A549 (cell line): ENCODE measurements at regions not wholly inside any gene's neighbourhood (a gene's known extent, or its start where the extent isn't known, plus 50 kb on each side); places are given as distances from the start of the nearest gene placed in this dataset.

ENCODE experiments used
- CEBPB ChIP-seq, 2 experiments: fragments of >200 bp in 1 of 2; sonication (Bioruptor Twin) in 1 of 2; formaldehyde crosslinking in 1 of 2; IDR thresholded peaks; 2 replicates each; pipeline ENCODE4 v1.6.1; 2012 to 2016
- CTCF ChIP-seq: fragments of >200 bp; sonication (Bioruptor Twin); formaldehyde crosslinking; IDR thresholded peaks from 3 replicates; pipeline ENCODE4 v1.5.1; 2016
- EP300 ChIP-seq, 2 experiments: fragments of >200 bp; sonication (Bioruptor Twin); formaldehyde crosslinking; IDR thresholded peaks; 2 replicates in 1 of 2; 3 replicates in 1 of 2; pipeline ENCODE4 v1.6.1; 2016 to 2017
- JUN ChIP-seq, 2 experiments: fragments of >200 bp; sonication (Bioruptor Twin); formaldehyde crosslinking; IDR thresholded peaks; 2 replicates in 1 of 2; 3 replicates in 1 of 2; pipeline ENCODE4 v1.6.1; 2016 to 2017
- MAFK ChIP-seq: fragments of 450-650 bp; IDR thresholded peaks from 2 replicates; pipeline ENCODE4 v1.6.1; 2014; ENCODE audit not compliant: partially characterized antibody
- MAX ChIP-seq: IDR thresholded peaks from 2 replicates; pipeline ENCODE4 v1.6.1; 2012
- POLR2A ChIP-seq: IDR thresholded peaks from 2 replicates; pipeline ENCODE4 v1.6.1; 2012; ENCODE audit warnings: mild to moderate bottlenecking, low read length
- RAD21 ChIP-seq, 2 experiments: fragments of >200 bp in 1 of 2; sonication (Bioruptor Twin) in 1 of 2; formaldehyde crosslinking in 1 of 2; IDR thresholded peaks in 1 of 2; conservative IDR thresholded peaks in 1 of 2; 2 replicates in 1 of 2; 3 replicates in 1 of 2; pipeline ENCODE4 v1.6.1; 2012 to 2018; ENCODE audit warnings: inconsistent platforms in 1 of 2
- RCOR1 ChIP-seq: fragments of 150-350 bp; IDR thresholded peaks from 2 replicates; pipeline ENCODE4 v1.6.1; 2014; ENCODE audit warnings: antibody characterized with exemption, low read length, low read depth
- TF ChIP-seq, protein P1 (sequence below): fragments of 250-450 bp; sonication (Bioruptor Pico); IDR thresholded peaks from 2 replicates; pipeline ENCODE4 v1.5.0; 2021; ENCODE audit warnings: mild to moderate bottlenecking, moderate library complexity, borderline replicate concordance
- TF ChIP-seq, protein P2 (sequence below): fragments of 450-650 bp; IDR thresholded peaks from 2 replicates; pipeline ENCODE4 v1.6.1; 2014; ENCODE audit warnings: antibody characterized with exemption
- TF ChIP-seq, protein P3 (sequence below): fragments of 200-600 bp; sonication (generic); IDR thresholded peaks from 2 replicates; pipeline ENCODE4 v1.6.1; 2016; ENCODE audit warnings: antibody characterized with exemption, mild to moderate bottlenecking, moderate library complexity
- TF ChIP-seq, protein P4 (sequence below): fragments of >200 bp; sonication (Bioruptor Twin); formaldehyde crosslinking; IDR thresholded peaks from 3 replicates; pipeline ENCODE4 v1.6.1; 2016

DNA sequence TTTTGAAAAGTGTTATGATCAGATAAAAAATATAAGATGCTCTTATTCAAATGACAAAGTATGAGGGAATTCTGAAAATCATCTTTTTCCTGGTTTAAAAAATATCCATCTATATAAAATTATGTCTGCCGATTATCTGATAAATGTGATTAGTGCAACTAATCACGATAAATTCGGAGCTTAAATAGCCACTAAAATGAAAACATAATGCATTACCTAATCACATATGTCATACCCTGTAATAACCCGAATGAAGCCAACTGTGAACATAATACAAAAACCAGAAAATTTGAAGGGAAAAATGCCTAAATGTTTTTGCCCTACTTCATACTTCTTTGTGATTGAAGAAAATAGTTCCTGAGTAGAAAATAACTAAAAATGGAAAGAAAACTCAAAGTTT lies 808.4 kb upstream of the LUZP2 start:
- TF ChIP-seq, protein P1, sequence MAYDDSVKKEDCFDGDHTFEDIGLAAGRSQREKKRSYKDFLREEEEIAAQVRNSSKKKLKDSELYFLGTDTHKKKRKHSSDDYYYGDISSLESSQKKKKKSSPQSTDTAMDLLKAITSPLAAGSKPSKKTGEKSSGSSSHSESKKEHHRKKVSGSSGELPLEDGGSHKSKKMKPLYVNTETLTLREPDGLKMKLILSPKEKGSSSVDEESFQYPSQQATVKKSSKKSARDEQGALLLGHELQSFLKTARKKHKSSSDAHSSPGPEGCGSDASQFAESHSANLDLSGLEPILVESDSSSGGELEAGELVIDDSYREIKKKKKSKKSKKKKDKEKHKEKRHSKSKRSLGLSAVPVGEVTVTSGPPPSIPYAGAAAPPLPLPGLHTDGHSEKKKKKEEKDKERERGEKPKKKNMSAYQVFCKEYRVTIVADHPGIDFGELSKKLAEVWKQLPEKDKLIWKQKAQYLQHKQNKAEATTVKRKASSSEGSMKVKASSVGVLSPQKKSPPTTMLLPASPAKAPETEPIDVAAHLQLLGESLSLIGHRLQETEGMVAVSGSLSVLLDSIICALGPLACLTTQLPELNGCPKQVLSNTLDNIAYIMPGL (CRISPR knock-in tag), result no peak
- no peak for TF ChIP-seq POLR2A
- TF ChIP-seq CTCF, result no peak
- TF ChIP-seq MAFK, result no peak
- TF ChIP-seq, protein P2, sequence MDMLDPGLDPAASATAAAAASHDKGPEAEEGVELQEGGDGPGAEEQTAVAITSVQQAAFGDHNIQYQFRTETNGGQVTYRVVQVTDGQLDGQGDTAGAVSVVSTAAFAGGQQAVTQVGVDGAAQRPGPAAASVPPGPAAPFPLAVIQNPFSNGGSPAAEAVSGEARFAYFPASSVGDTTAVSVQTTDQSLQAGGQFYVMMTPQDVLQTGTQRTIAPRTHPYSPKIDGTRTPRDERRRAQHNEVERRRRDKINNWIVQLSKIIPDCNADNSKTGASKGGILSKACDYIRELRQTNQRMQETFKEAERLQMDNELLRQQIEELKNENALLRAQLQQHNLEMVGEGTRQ, result no peak
- no peak for TF ChIP-seq JUN (IDR thresholded peaks at IDR 0.05)
- TF ChIP-seq, protein P3, sequence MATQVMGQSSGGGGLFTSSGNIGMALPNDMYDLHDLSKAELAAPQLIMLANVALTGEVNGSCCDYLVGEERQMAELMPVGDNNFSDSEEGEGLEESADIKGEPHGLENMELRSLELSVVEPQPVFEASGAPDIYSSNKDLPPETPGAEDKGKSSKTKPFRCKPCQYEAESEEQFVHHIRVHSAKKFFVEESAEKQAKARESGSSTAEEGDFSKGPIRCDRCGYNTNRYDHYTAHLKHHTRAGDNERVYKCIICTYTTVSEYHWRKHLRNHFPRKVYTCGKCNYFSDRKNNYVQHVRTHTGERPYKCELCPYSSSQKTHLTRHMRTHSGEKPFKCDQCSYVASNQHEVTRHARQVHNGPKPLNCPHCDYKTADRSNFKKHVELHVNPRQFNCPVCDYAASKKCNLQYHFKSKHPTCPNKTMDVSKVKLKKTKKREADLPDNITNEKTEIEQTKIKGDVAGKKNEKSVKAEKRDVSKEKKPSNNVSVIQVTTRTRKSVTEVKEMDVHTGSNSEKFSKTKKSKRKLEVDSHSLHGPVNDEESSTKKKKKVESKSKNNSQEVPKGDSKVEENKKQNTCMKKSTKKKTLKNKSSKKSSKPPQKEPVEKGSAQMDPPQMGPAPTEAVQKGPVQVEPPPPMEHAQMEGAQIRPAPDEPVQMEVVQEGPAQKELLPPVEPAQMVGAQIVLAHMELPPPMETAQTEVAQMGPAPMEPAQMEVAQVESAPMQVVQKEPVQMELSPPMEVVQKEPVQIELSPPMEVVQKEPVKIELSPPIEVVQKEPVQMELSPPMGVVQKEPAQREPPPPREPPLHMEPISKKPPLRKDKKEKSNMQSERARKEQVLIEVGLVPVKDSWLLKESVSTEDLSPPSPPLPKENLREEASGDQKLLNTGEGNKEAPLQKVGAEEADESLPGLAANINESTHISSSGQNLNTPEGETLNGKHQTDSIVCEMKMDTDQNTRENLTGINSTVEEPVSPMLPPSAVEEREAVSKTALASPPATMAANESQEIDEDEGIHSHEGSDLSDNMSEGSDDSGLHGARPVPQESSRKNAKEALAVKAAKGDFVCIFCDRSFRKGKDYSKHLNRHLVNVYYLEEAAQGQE, result no peak
- TF ChIP-seq, protein P4, sequence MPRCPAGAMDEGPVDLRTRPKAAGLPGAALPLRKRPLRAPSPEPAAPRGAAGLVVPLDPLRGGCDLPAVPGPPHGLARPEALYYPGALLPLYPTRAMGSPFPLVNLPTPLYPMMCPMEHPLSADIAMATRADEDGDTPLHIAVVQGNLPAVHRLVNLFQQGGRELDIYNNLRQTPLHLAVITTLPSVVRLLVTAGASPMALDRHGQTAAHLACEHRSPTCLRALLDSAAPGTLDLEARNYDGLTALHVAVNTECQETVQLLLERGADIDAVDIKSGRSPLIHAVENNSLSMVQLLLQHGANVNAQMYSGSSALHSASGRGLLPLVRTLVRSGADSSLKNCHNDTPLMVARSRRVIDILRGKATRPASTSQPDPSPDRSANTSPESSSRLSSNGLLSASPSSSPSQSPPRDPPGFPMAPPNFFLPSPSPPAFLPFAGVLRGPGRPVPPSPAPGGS, result no peak
- TF ChIP-seq CEBPB (IDR thresholded peaks at IDR 0.05), result no peak
- no peak for TF ChIP-seq RCOR1
- TF ChIP-seq RAD21 (conservative IDR thresholded peaks at IDR 0.05 in 1 of 2, IDR thresholded peaks at IDR 0.05 in 1 of 2), result no peak
- no peak for TF ChIP-seq EP300 (IDR thresholded peaks at IDR 0.05)
- TF ChIP-seq MAX, result no peak
